ENCODE measurements at regions not wholly inside any gene's neighbourhood (a gene's known extent, or its start where the extent isn't known, plus 50 kb on each side); places are given as distances from the start of the nearest gene placed in this dataset.

GRCh38 chr7:136665878-136666509 is 202.5 kb upstream of the CHRM2 start:
- Histone ChIP-seq H3K36me3 (ENCODE audit: control insufficient read depth in 4 of 4, insufficient read depth in 3 of 4, low read depth in 1 of 4, low read length in 3 of 4) (no peaks in the 10 kb centered on the region), H3K4me3 (ENCODE audit: low read depth in 1 of 3, low read length in 3 of 3) (no peak overlapping the region), H3K9me3 (ENCODE audit: control insufficient read depth in 4 of 4, low read length in 3 of 4) (no peaks in the 10 kb centered on the region), H3K9ac (ENCODE audit: low read depth in 1 of 2, low read length in 2 of 2) (no peak overlapping the region), H3K27ac (ENCODE audit: low read depth in 1 of 2, low read length in 2 of 2) (no peak overlapping the region), H3K27me3 (ENCODE audit: control insufficient read depth in 4 of 4, insufficient read depth in 4 of 4, low read length in 3 of 4) (no peaks in the 10 kb centered on the region), H3K4me1 (ENCODE audit: control insufficient read depth in 4 of 4, insufficient read depth in 4 of 4, low read length in 3 of 4) (no peaks in the 10 kb centered on the region)
- DNase-seq (ENCODE audit: low spot score): no peak
- TF ChIP-seq GABPA (IDR thresholded peaks at IDR 0.05 in 1 of 2, conservative IDR thresholded peaks at IDR 0.05 in 1 of 2): no peak
- TF ChIP-seq HNF4A (conservative IDR thresholded peaks at IDR 0.05): no peak
- no peak for TF ChIP-seq NR2F2 (IDR thresholded peaks at IDR 0.05)
- TF ChIP-seq RAD21 (IDR thresholded peaks at IDR 0.05): no peak
- TF ChIP-seq REST (IDR thresholded peaks at IDR 0.05): no peak
- no peak for TF ChIP-seq HNF4G (IDR thresholded peaks at IDR 0.05)
- no peak for TF ChIP-seq ZBTB33 (IDR thresholded peaks at IDR 0.05)
- TF ChIP-seq FOXA2 (IDR thresholded peaks at IDR 0.05): no peak
- TF ChIP-seq MAX (IDR thresholded peaks at IDR 0.05): no peak
- TF ChIP-seq JUND (IDR thresholded peaks at IDR 0.05): no peak
- WGBS: 59% methylated on average over 5 of the region's 5 CpGs

- TF ChIP-seq RAD21 (IDR thresholded peaks at IDR 0.05): no peak
- no peak for TF ChIP-seq ZBTB33 (IDR thresholded peaks at IDR 0.05)
- no peak for TF ChIP-seq HNF4A (conservative IDR thresholded peaks at IDR 0.05)
- no peak for TF ChIP-seq EGR1 (IDR thresholded peaks at IDR 0.05; ENCODE audit: low read depth in 2 of 2)
- TF ChIP-seq FOXA2 (IDR thresholded peaks at IDR 0.05): no peak
- TF ChIP-seq SP1 (IDR thresholded peaks at IDR 0.05): no peak
- TF ChIP-seq HNF4G (IDR thresholded peaks at IDR 0.05): no peak
- TF ChIP-seq TAF1 (conservative IDR thresholded peaks at IDR 0.05): no peak
- TF ChIP-seq CTCF (IDR thresholded peaks at IDR 0.05; ENCODE audit: low read depth, low read length, missing input control): no peak
- TF ChIP-seq YY1 (IDR thresholded peaks at IDR 0.05): no peak
- TF ChIP-seq NR2F2 (IDR thresholded peaks at IDR 0.05): no peak
- TF ChIP-seq JUND (IDR thresholded peaks at IDR 0.05): no peak
- TF ChIP-seq MAX (IDR thresholded peaks at IDR 0.05): no peak
- TF ChIP-seq ATF3 (IDR thresholded peaks at IDR 0.05): no peak
- no peak for TF ChIP-seq FOXA1 (IDR thresholded peaks at IDR 0.05)
- no peak for TF ChIP-seq GABPA (IDR thresholded peaks at IDR 0.05 in 1 of 2, conservative IDR thresholded peaks at IDR 0.05 in 1 of 2)
- no peak for TF ChIP-seq RXRA (IDR thresholded peaks at IDR 0.05)
- no peak overlapping the region for H3K9ac ChIP-seq (ENCODE audit: low read depth in 1 of 2, low read length in 2 of 2)
- H3K27me3 ChIP-seq (ENCODE audit: control insufficient read depth in 4 of 4, insufficient read depth in 4 of 4, low read length in 3 of 4): no peaks in the 10 kb centered on the region
- no peak for DNase-seq (ENCODE audit: low spot score)
- H3K27ac ChIP-seq (ENCODE audit: low read depth in 1 of 2, low read length in 2 of 2): no peak overlapping the region
- H3K4me1 ChIP-seq (ENCODE audit: control insufficient read depth in 4 of 4, insufficient read depth in 4 of 4, low read length in 3 of 4): no peaks in the 10 kb centered on the region
- 41% methylated on average over 1 of the region's 1 CpG for WGBS
- H3K36me3 ChIP-seq (ENCODE audit: control insufficient read depth in 4 of 4, insufficient read depth in 3 of 4, low read depth in 1 of 4, low read length in 3 of 4): no peaks in the 10 kb centered on the region
- H3K9me3 ChIP-seq (ENCODE audit: control insufficient read depth in 4 of 4, low read length in 3 of 4): no peaks in the 10 kb centered on the region
- no peak overlapping the region for H3K4me3 ChIP-seq (ENCODE audit: low read depth in 1 of 3, low read length in 3 of 3)
Observed at GRCh38 chr7:136664537-136664936, 203.9 kb upstream of the CHRM2 start.

Measured in liver (tissue), 8 donors.